Lung (tissue), 11 donors: ENCODE measurements at regions not wholly inside any gene's neighbourhood (a gene's known extent, or its start where the extent isn't known, plus 50 kb on each side); places are given as distances from the start of the nearest gene placed in this dataset.

Source experiments
- ATAC-seq: fragments of 200-7000 bp; cut with Tn5 transposase; one replicate; pipeline ENCODE4 v1.9.1; 2020; ENCODE audit warnings: moderate number of reproducible peaks; ENCODE audit not compliant: insufficient read depth, low FRiP score
- DNase-seq, 3 donors: peaks; one replicate each; pipeline ENCODE4 v3.0.0-alpha.2; 2013 to 2017
- H3K27ac ChIP-seq, 2 donors: one replicate each; pipeline ENCODE4 v1.5.1; 2013; ENCODE audit warnings: mild to moderate bottlenecking in 2 of 2, moderate library complexity in 2 of 2, control low read depth in 1 of 2, inconsistent platforms in 1 of 2, low read depth in 1 of 2, low read length in 1 of 2
- H3K27me3 ChIP-seq, 3 donors: one replicate each; pipeline ENCODE4 v1.5.1; 2013; ENCODE audit warnings: low read length in 2 of 3; ENCODE audit not compliant: control insufficient read depth in 3 of 3, insufficient read depth in 3 of 3
- H3K36me3 ChIP-seq, 4 donors: one replicate each; pipeline ENCODE4 v1.5.1; 2013; ENCODE audit warnings: low read length in 4 of 4, mild to moderate bottlenecking in 1 of 4, moderate library complexity in 1 of 4; ENCODE audit not compliant: control insufficient read depth in 4 of 4, insufficient read depth in 4 of 4
- H3K4me1 ChIP-seq, 5 donors: one replicate each; pipeline ENCODE4 v1.5.1; 2013; ENCODE audit warnings: low read length in 5 of 5, mild to moderate bottlenecking in 2 of 5, moderate library complexity in 1 of 5; ENCODE audit not compliant: control insufficient read depth in 5 of 5, insufficient read depth in 5 of 5
- H3K4me3 ChIP-seq: one replicate; pipeline ENCODE4 v1.5.1; 2013; ENCODE audit warnings: mild to moderate bottlenecking, control low read depth, moderate library complexity
- H3K9ac ChIP-seq, 2 donors: one replicate each; pipeline ENCODE4 v1.5.1; 2013; ENCODE audit warnings: low read length in 2 of 2, control low read depth in 1 of 2; ENCODE audit not compliant: insufficient read depth in 1 of 2
- H3K9me3 ChIP-seq, 4 donors: one replicate each; pipeline ENCODE4 v1.5.1; 2013; ENCODE audit warnings: low read length in 3 of 4, mild to moderate bottlenecking in 1 of 4, moderate library complexity in 1 of 4; ENCODE audit not compliant: control insufficient read depth in 4 of 4, insufficient read depth in 3 of 4
- WGBS, 2 donors: extraction: QIAGEN DNeasy Blood & Tissue Kit; methylation state at CpG; one replicate each; pipeline ENCODE4 v1.1.7; 2013; 5-methylcytosine and 5-hydroxymethylcytosine counted together
- TF ChIP-seq, protein P1 (sequence below): IDR thresholded peaks from 2 replicates; pipeline ENCODE4 v1.5.1; 2012; ENCODE audit warnings: mild to moderate bottlenecking; ENCODE audit errors: control extremely low read depth, extremely low read depth
- donor health status: control.
- donor health status: control.
- donor health status: Bipolar disorder and iron deficiency.
- donor health status: healthy.
- donor health status: DM: yes; HTN: yes; CAD: no.

GRCh38 chr4:189088780-189089179 lies 851.9 kb upstream of the FRG1 start:
- Histone ChIP-seq H3K9me3 (no peaks in the 10 kb centered on the region), H3K4me1 (no peaks in the 10 kb centered on the region), H3K4me3 (no peak overlapping the region), H3K27me3 (no peaks in the 10 kb centered on the region), H3K27ac (no peak overlapping the region), H3K36me3 (no peaks in the 10 kb centered on the region), H3K9ac (no peak overlapping the region)
- no peak for ATAC-seq
- TF ChIP-seq, protein P1, sequence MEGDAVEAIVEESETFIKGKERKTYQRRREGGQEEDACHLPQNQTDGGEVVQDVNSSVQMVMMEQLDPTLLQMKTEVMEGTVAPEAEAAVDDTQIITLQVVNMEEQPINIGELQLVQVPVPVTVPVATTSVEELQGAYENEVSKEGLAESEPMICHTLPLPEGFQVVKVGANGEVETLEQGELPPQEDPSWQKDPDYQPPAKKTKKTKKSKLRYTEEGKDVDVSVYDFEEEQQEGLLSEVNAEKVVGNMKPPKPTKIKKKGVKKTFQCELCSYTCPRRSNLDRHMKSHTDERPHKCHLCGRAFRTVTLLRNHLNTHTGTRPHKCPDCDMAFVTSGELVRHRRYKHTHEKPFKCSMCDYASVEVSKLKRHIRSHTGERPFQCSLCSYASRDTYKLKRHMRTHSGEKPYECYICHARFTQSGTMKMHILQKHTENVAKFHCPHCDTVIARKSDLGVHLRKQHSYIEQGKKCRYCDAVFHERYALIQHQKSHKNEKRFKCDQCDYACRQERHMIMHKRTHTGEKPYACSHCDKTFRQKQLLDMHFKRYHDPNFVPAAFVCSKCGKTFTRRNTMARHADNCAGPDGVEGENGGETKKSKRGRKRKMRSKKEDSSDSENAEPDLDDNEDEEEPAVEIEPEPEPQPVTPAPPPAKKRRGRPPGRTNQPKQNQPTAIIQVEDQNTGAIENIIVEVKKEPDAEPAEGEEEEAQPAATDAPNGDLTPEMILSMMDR, result no peak
- DNase-seq, result peak in 1 of 3 donors; percentile 8
- 75 to 79% methylated on average over 5 of the region's 5 CpGs for WGBS, 2 donors

GRCh38 chr4:189090174-189090814 lies 850.4 kb upstream of the FRG1 start:
- peak in 2 of 3 donors; percentile 14 to 42 for DNase-seq

DNA sequence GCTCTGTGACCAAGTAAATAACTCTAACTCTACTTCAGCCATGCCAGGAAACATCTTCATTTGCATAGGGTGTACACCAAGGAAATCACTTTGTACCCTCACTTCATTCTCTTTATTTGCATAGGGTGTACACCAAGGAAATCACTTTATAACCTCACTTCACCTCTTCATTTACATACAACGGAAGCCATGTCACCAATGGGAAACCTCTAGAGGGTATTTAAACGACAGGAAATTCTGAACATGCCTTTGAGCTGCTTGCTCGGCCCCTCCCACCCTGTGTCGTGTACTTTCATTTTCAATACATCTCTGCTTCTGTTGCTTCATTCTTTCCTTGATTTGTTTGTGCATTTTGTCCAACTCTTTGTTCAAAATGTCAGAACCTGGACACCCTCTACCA lies 848.1 kb upstream of the FRG1 start:
- WGBS, 2 donors, result 40 to 52% methylated on average over 4 of the region's 4 CpGs

More at GRCh38 chr4:189090174-189090814, 850.4 kb upstream of the FRG1 start:
- Histone ChIP-seq H3K27me3 (no peaks in the 10 kb centered on the region), H3K9ac (no peak overlapping the region), H3K9me3 (no peaks in the 10 kb centered on the region), H3K36me3 (no peaks in the 10 kb centered on the region), H3K27ac (no peak overlapping the region), H3K4me3 (no peak overlapping the region), H3K4me1 (no peaks in the 10 kb centered on the region)
- ATAC-seq, result no peak
- TF ChIP-seq, protein P1, result no peak
- 78 to 85% methylated on average over 2 of the region's 2 CpGs for whole genome bisulfite sequencing, 2 donors

More for the DNA sequence above, 848.1 kb upstream of the FRG1 start:
- DNase-seq, result peak in 2 of 3 donors; percentile 3 to 25
- H3K4me1 ChIP-seq, result no peaks in the 10 kb centered on the region
- no peak for ATAC-seq
- no peak overlapping the region for H3K9ac ChIP-seq
- no peak overlapping the region for H3K4me3 ChIP-seq
- H3K27ac ChIP-seq, result no peak overlapping the region
- TF ChIP-seq, protein P1, result no peak
- H3K27me3 ChIP-seq, result no peaks in the 10 kb centered on the region
- peaks cover 0 to 5% (median 0%) of the 10 kb centered on the region in 4 donors for H3K9me3 ChIP-seq
- H3K36me3 ChIP-seq, result no peaks in the 10 kb centered on the region
